GM23248 (cell line): ENCODE measurements at regions not wholly inside any gene's neighbourhood (a gene's known extent, or its start where the extent isn't known, plus 50 kb on each side); places are given as distances from the start of the nearest gene placed in this dataset.

Experiments
- DNase-seq: peaks from one replicate; pipeline ENCODE4 v3.0.0-alpha.2; 2015
- H2AFZ ChIP-seq: fragments of 200-600 bp; sonication (generic); 2 replicates; pipeline ENCODE4 v1.6.1; 2016; ENCODE audit warnings: antibody characterized with exemption
- H3F3A ChIP-seq: fragments of 200-600 bp; sonication (generic); 2 replicates; pipeline ENCODE4 v1.6.1; 2016; ENCODE audit warnings: mild to moderate bottlenecking, antibody characterized with exemption, mixed run types; ENCODE audit not compliant: insufficient read depth
- H3K27ac ChIP-seq: fragments of 200-600 bp; sonication (generic); 2 replicates; pipeline ENCODE4 v1.5.1; 2016; ENCODE audit warnings: mild to moderate bottlenecking
- H3K27me3 ChIP-seq: fragments of 200-600 bp; sonication (generic); replicated peaks from 2 replicates; pipeline ENCODE4 v1.6.1; 2016; ENCODE audit warnings: mild to moderate bottlenecking; ENCODE audit not compliant: insufficient read depth
- H3K36me3 ChIP-seq: fragments of 200-600 bp; sonication (generic); 2 replicates; pipeline ENCODE4 v1.6.1; 2016; ENCODE audit warnings: low read depth, mild to moderate bottlenecking
- H3K4me1 ChIP-seq: fragments of 200-600 bp; sonication (generic); 2 replicates; pipeline ENCODE4 v1.6.1; 2016; ENCODE audit warnings: mild to moderate bottlenecking; ENCODE audit not compliant: insufficient read depth
- H3K4me2 ChIP-seq: fragments of 200-600 bp; sonication (generic); one replicate; pipeline ENCODE4 v1.6.1; 2016; ENCODE audit warnings: mild to moderate bottlenecking; ENCODE audit not compliant: unreplicated experiment
- H3K4me3 ChIP-seq: fragments of 200-600 bp; sonication (generic); 2 replicates; pipeline ENCODE4 v1.5.1; 2016; ENCODE audit warnings: mild to moderate bottlenecking
- H3K79me2 ChIP-seq: fragments of 200-600 bp; sonication (generic); 2 replicates; pipeline ENCODE4 v1.6.1; 2016; ENCODE audit warnings: mild to moderate bottlenecking; ENCODE audit not compliant: insufficient read depth
- H3K9ac ChIP-seq: fragments of 200-600 bp; sonication (generic); 2 replicates; pipeline ENCODE4 v1.6.1; 2016; ENCODE audit warnings: mild to moderate bottlenecking
- H3K9me2 ChIP-seq: fragments of 200-600 bp; sonication (generic); 2 replicates; pipeline ENCODE4 v1.6.1; 2016; ENCODE audit warnings: mixed run types, mild to moderate bottlenecking, moderate library complexity; ENCODE audit not compliant: insufficient read depth
- H3K9me3 ChIP-seq: fragments of 200-600 bp; sonication (generic); one replicate; pipeline ENCODE4 v1.6.1; 2017; ENCODE audit warnings: low read depth
- H4K20me1 ChIP-seq: fragments of 200-600 bp; sonication (generic); 2 replicates; pipeline ENCODE4 v1.6.0; 2016; ENCODE audit not compliant: insufficient read depth
- EZH2 ChIP-seq: fragments of 200-600 bp; sonication (generic); IDR thresholded peaks from 2 replicates; pipeline ENCODE4 v1.6.1; 2018; ENCODE audit warnings: antibody characterized with exemption, mild to moderate bottlenecking; ENCODE audit not compliant: insufficient read depth, poor library complexity, severe bottlenecking
- EZH2phosphoT487 ChIP-seq: fragments of 200-600 bp; sonication (generic); IDR thresholded peaks from 2 replicates; pipeline ENCODE4 v1.6.1; 2018; ENCODE audit warnings: antibody characterized with exemption, moderate library complexity, mild to moderate bottlenecking, low read depth; ENCODE audit not compliant: insufficient read depth
- WGBS, 2 experiments: methylation state at CpG; one replicate each; pipeline ENCODE4 v1.1.6; 2015 to 2017; ENCODE audit warnings: low lambda C conversion rate in 2 of 2, low coverage in 1 of 2; ENCODE audit errors: missing lambda C conversion rate in 2 of 2; 5-methylcytosine and 5-hydroxymethylcytosine counted together
- in situ Hi-C: fragments of 300-500 bp; cut with MboI; formaldehyde crosslinking; loops from 2 replicates; pipeline ENCODE4 v1.15.0; 2020

DNA sequence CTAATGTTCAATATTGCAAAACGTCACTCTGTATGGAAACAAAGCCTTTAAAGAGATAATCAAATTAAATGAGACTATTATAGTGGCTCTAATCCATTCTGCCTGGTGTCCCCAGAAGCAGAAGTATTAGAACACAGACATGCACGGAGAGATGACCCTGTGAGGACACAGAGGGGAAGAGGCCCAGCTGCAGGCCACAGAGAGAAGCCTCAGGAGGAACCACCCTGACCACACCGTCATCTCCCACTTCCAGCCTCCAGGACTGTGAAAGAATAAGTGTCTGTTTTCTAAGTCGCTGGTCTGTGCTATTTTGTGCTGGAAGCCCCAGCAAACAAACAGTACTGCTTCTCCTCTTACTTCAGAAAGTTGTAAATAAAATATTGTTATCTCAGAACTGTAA, 283.5 kb upstream of the ADARB2 start:
- in situ Hi-C loops = no loop called here
- H3K9me3 ChIP-seq = peaks cover 4% of the 10 kb centered on the region
- no peak overlapping the region for H3K9ac ChIP-seq
- DNase-seq = no peak
- no peaks in the 10 kb centered on the region for H3F3A ChIP-seq
- H2AFZ ChIP-seq = no peak overlapping the region
- no peaks in the 10 kb centered on the region for H4K20me1 ChIP-seq
- TF ChIP-seq EZH2phosphoT487 = no peak
- no peak for TF ChIP-seq EZH2
- 15 to 17% methylated on average over 4 of the region's 4 CpGs for WGBS, 2 experiments
- no peak overlapping the region for H3K27ac ChIP-seq
- H3K9me2 ChIP-seq = no peaks in the 10 kb centered on the region
- no peak overlapping the region for H3K4me3 ChIP-seq
- H3K36me3 ChIP-seq = no peaks in the 10 kb centered on the region
- H3K27me3 ChIP-seq = no peaks in the 10 kb centered on the region
- H3K79me2 ChIP-seq = no peaks in the 10 kb centered on the region
- no peaks in the 10 kb centered on the region for H3K4me1 ChIP-seq
- H3K4me2 ChIP-seq = no peak overlapping the region

DNA sequence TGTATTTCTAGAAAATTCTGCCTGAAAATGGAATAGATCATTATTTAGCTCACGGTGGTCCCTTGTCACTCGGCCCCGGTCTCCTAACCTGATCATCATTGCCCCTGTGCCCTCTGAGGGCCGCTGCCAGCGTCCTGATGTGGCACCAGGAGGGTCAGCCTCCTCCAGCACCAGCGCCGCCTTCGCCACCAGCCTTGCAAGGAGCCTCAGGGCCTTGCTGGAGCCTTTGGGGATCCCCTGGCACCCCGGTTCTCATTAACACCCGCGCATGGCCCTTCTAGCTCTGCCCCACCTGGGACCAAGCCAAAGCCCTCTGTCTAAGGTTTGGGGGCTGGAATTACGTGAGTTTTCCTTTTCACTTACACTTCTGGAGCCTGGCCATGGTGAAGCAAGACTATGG, 282.5 kb upstream of the ADARB2 start:
- H3K4me2 ChIP-seq = no peak overlapping the region
- no peak overlapping the region for H3K27ac ChIP-seq
- no peak overlapping the region for H2AFZ ChIP-seq
- no peaks in the 10 kb centered on the region for H4K20me1 ChIP-seq
- H3F3A ChIP-seq = no peaks in the 10 kb centered on the region
- H3K4me3 ChIP-seq = no peak overlapping the region
- 39 to 40% methylated on average over 12 of the region's 12 CpGs for WGBS, 2 experiments
- H3K36me3 ChIP-seq = no peaks in the 10 kb centered on the region
- H3K79me2 ChIP-seq = no peaks in the 10 kb centered on the region
- H3K9me3 ChIP-seq = peaks cover 4% of the 10 kb centered on the region
- no peak for DNase-seq
- no peaks in the 10 kb centered on the region for H3K9me2 ChIP-seq
- no peaks in the 10 kb centered on the region for H3K4me1 ChIP-seq
- no peaks in the 10 kb centered on the region for H3K27me3 ChIP-seq
- no peak overlapping the region for H3K9ac ChIP-seq
- TF ChIP-seq EZH2 = no peak
- TF ChIP-seq EZH2phosphoT487 = no peak
- in situ Hi-C loops = no loop called here

DNA sequence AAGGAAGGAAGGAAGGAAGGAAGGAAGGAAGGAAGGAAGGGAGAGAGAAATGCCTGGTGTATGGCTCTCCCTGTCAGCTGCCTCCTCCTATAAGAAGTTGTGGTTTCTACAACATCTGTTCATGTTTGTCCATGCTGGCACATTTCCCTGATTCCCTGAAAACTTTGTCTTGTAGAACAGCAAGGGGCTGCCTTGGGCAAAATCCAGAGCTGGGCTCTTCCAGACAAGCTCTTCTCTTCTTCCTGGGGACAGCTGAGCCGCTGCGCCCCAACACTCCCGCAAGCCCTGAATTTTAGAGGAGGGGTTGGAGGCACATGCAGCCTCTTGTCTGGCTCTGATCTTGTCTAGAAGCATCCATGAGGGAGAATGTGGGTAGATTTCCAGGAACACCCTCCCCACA, 282.0 kb upstream of the ADARB2 start:
- Histone ChIP-seq H3K4me2 (no peak overlapping the region), H3K27ac (no peak overlapping the region), H3K79me2 (no peaks in the 10 kb centered on the region), H3K9ac (no peak overlapping the region), H4K20me1 (no peaks in the 10 kb centered on the region), H3K27me3 (no peaks in the 10 kb centered on the region), H2AFZ (no peak overlapping the region), H3K36me3 (no peaks in the 10 kb centered on the region), H3F3A (no peaks in the 10 kb centered on the region), H3K4me1 (no peaks in the 10 kb centered on the region), H3K9me2 (no peaks in the 10 kb centered on the region), H3K4me3 (no peak overlapping the region), H3K9me3 (peaks cover 4% of the 10 kb centered on the region)
- TF ChIP-seq EZH2 (no peak), EZH2phosphoT487 (no peak)
- DNase-seq = no peak
- 4 to 12% methylated on average over 3 of the region's 3 CpGs for WGBS, 2 experiments
- in situ Hi-C loops = no loop called here

DNA sequence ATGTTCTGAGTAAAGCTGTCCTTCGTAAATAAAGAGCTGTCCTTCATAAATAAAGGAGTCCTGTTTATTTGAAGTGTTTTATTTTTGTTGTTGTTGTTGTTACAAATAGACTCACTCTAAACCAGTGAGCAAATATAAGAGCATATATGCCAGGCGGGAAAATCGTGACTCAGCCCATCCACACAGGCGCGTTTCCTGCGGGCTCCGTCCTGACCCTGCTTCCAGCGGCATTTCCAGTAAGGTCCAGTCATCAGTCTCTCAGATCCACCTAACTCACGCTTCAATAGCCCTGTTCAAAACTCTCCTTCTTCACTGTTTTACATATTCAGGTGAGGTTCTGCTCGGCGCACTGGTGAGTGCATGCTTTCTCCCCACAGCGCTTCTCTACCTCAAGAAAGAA, 277.2 kb upstream of the ADARB2 start:
- in situ Hi-C loops = no loop called here
- H3F3A ChIP-seq = no peaks in the 10 kb centered on the region
- no peaks in the 10 kb centered on the region for H3K9me2 ChIP-seq
- H3K79me2 ChIP-seq = no peaks in the 10 kb centered on the region
- no peak overlapping the region for H3K4me3 ChIP-seq
- H2AFZ ChIP-seq = no peak overlapping the region
- no peak overlapping the region for H3K4me2 ChIP-seq
- no peak overlapping the region for H3K9ac ChIP-seq
- TF ChIP-seq EZH2phosphoT487 (no peak), EZH2 (no peak)
- no peak overlapping the region for H3K27ac ChIP-seq
- H3K4me1 ChIP-seq = no peaks in the 10 kb centered on the region
- WGBS, 2 experiments = 54 to 58% methylated on average over 12 of the region's 12 CpGs
- DNase-seq = no peak
- H3K27me3 ChIP-seq = no peaks in the 10 kb centered on the region
- peaks cover 4% of the 10 kb centered on the region for H3K9me3 ChIP-seq
- no peaks in the 10 kb centered on the region for H3K36me3 ChIP-seq
- no peaks in the 10 kb centered on the region for H4K20me1 ChIP-seq

DNA sequence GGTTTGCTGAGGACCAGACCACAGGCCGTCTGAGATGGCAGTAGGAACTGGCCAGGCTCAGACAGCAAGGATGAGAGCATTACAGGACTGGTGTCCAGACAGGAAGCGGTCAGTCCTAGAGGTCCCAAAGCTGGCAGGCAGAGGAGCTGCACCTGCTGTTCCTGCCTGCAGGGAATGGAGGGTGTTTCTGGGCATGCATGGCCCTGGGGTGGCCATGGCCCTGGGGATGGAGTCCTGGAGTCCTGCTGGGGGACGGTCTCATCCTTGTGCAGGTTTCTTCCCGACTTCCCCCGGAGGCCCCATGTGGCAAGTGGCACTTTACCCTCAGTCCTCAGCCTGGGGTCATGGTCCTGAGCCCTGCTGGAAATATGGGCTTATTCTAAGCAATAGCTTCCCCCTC, 274.9 kb upstream of the ADARB2 start:
- Histone ChIP-seq H3K9me2 (no peaks in the 10 kb centered on the region), H3K9me3 (peaks cover 4% of the 10 kb centered on the region), H3K4me3 (no peak overlapping the region), H3K79me2 (no peaks in the 10 kb centered on the region), H3K27me3 (no peaks in the 10 kb centered on the region), H3K27ac (no peak overlapping the region), H2AFZ (no peak overlapping the region), H3K4me2 (no peak overlapping the region), H3F3A (no peaks in the 10 kb centered on the region), H3K4me1 (no peaks in the 10 kb centered on the region), H3K9ac (no peak overlapping the region), H4K20me1 (no peaks in the 10 kb centered on the region), H3K36me3 (no peaks in the 10 kb centered on the region)
- DNase-seq = no peak
- TF ChIP-seq EZH2 (no peak), EZH2phosphoT487 (no peak)
- WGBS, 2 experiments = 36 to 44% methylated on average over 5 of the region's 5 CpGs
- in situ Hi-C loops = no loop called here
